ENCODE measurements at regions not wholly inside any gene's neighbourhood (a gene's known extent, or its start where the extent isn't known, plus 50 kb on each side); places are given as distances from the start of the nearest gene placed in this dataset.

- TF ChIP-seq CTCF (IDR thresholded peaks at IDR 0.05): no peak
- TF ChIP-seq POLR2A (IDR thresholded peaks at IDR 0.05): no peak
Measured at GRCh38 chr18:24727685-24728084, 267.2 kb downstream of the HRH4 start.

Measured in uterus (tissue), 2 donors.